ENCODE measurements at regions not wholly inside any gene's neighbourhood (a gene's known extent, or its start where the extent isn't known, plus 50 kb on each side); places are given as distances from the start of the nearest gene placed in this dataset.
"Not testable (repeated sequence)": the region's sequence is repeated elsewhere in the genome, so short reads cannot be mapped to it uniquely, and the experiment has no call there.

- not testable (repeated sequence) for DNase-seq
Observed at GRCh38 chr6:21282360-21282759, 311.2 kb upstream of the SOX4 start.

DNA sequence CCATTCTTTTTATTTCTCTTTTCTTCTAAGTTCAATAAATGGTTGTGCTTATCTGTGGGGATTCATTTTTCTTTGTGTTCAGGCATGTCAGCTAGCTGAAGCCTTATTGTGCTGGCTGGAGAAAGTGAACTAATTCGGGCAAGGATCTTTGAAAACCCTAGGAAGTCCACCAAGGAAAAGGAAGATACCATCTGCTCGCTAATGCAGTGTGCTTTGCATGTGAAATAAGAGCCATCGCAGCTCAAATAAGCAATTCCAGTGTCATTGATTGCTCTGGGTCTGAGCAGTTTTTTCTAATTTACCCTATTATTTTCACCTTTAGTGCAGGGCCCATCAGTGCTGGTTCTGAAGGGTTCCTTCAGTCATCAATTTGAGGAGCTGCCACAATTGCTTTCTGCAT is 309.4 kb upstream of the SOX4 start:
- no peak for DNase-seq

GRCh38 chr6:21284706-21285105 is 308.8 kb upstream of the SOX4 start:
- no peak for DNase-seq

GRCh38 chr6:21294144-21294543 is 299.4 kb upstream of the SOX4 start:
- DNase-seq: no peak

DNA sequence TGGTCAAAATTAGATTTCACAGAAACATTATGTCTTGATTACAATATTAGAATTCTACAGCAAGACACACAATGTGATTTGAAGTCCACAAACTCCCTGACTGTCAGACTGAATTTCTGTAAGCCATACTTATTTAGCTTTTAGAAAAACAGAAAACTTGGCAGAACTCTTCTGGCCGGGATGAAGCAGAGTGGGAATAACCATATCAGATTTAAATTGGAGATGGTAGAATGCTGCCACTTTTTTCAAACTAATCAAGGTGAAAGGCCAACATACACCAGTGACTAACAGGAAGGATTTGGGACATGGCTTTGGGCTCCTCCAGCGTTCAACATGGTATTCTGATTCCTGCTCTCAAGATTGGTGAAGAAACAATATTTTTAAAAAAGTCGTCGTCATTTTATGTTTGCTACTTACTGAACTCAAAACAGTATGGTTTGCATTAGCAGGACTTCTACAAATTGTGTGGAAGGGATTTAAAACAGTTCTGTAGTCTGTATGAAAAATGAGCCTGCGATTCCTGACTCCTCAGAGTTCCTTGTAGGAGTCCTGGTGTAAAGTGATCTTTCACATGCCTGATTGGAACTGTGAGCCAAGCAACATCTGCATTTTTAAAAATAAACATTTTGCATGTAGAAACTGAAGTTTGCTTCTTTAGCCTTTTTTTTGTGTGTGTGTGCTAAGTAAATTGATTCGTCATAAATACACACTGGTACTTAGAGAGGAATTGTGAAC is 297.9 kb upstream of the SOX4 start:
- no peak for DNase-seq

DNA sequence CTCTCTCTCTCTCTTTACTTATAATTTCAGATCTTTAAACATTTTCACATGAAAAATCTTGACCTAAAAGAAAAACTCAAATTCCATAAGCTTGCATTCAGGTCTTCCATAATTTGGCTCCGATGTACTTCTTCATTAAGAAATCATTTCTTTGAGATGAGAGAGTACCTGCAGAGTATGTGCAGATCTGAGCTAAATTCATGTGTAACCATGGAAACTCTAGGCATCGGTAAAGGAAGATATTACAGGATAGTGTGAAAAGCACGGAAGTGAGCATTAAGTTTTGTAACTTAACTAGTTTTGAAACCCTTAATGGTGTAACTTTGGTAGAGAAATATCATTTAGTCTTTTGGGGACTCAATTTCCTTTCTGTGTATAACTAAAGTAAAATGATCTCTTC is 295.9 kb upstream of the SOX4 start:
- no peak for DNase-seq

DNA sequence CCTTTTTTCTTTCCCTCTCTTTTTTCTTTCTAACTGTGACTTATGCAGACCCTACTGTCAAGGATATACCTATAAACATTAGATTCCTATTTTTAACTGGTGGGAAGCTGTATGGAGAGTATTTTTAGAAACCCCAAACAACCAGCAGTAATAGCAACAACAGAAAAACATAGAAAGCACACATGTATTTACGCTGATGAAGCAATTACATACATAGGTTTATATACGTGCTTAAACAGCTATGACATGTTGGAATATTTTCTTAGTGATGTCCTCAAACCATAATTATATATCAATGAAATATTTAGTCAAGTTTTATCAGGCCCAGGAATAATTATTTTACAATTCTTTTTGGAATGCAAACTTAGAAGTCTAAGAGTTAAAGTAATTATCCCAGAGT is 294.3 kb upstream of the SOX4 start:
- DNase-seq: no peak

DNA sequence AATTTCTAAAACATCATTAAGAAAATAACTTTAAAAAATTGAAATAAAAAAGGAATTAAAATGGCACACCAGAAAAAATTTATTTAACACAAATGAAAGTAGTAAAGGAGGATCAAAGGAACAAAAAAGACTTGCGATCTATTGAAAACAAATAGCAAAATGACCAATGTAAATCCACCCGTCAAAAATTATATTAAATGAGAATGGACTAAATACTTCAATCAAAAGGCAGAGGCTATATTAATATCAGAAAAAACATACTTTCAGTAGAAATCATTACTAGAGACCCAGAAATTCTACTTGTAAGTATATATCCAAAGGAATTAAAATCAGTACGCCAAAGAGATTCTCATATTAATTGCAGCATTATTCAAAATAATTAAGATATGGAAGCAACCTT is 293.1 kb upstream of the SOX4 start:
- DNase-seq: no peak

DNA sequence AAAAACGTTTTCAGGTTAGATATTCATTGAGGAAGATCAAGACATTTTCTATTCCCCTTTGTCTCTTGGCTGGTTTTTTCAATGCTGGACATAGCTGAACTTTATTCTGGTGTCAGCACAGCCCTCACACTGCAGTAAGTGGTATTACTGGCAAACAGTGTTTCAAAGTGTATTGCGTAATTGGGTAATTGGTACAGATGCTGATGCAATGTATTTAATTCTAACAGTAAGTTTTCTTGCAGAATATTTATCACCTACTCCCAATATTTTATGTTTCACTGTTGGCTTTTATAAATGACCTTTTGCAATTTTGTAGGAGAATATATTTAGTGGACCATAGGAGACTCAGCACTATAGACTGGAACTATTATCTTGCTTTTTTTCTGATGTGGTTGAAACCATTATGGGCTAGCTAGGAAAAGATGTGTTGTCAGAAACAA is 287.6 kb upstream of the SOX4 start:
- peak; percentile 11 for DNase-seq

GRCh38 chr6:21306546-21306945 is 287.0 kb upstream of the SOX4 start:
- no peak for DNase-seq

GRCh38 chr6:21309807-21310221 is 283.7 kb upstream of the SOX4 start:
- DNase-seq: no peak

DNA sequence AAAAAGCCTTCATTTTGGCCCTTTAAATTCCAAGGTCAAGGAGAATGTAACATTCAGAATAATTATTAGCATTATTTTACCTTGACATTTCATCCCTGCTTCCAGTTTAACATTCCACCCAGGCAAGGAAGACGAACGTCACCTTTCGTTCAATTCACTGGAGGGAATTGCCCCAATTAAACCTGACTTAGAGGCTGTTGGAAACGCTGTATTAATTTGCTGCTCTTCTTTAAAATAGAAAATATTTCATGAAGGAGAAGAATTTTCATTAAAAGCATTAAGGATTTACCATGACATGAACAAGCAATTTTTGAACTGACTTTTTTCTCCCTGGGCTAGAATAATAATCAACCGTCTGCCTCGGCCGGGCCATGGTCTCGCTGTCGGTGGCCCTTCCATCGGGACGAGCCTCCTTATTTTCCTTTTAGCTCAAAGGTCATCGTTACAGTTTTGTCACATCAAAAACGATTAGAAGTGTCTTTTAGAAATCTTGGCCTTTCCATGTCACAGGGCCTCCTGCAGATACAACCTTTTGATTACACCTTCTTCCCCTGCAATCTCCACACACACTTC is 282.9 kb upstream of the SOX4 start:
- DNase-seq: no peak

DNA sequence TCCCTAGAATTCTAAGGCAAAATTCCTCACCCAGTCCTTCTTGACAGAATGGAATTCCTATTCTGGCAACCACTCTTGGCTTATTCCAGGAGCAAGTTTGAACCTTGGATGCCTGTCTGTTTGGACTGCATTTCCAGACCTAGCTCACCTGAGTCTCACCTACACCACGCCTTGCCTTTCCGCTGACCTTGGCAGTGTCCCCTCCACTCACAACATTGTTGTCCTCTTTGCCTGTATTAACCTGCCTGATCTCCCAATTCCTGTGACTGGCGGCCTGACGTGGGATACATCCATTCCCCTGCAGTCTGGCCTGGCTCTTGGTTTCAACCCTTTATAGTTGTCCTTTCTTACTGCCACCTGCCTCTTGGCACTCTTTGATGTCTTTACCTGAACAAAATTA is 281.4 kb upstream of the SOX4 start:
- no peak for DNase-seq

DNA sequence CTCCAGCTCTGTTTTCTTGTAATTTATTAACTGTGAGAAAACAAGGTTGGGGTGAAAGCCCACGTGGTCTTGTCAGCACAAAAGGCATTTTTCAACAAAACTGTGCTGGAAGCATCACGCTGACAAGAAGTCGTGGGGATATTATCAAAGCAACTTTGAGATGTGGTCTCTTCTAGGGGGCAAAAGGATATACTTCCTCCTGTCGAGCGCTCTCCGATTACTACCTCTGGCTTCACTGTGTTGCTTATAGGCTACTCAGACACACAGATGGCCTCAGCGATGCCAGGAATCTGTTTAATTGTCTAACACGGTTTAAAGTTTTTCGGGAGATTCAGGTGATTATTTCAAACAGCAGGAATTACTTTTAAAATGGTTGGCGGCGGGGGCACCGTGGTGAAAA is 275.9 kb upstream of the SOX4 start:
- DNase-seq: no peak

- DNase-seq: no peak
Observed at GRCh38 chr6:21321076-21321475, 272.5 kb upstream of the SOX4 start.

GRCh38 chr6:21321531-21321930 is 272.0 kb upstream of the SOX4 start:
- DNase-seq: no peak

GRCh38 chr6:21323577-21323976 is 270.0 kb upstream of the SOX4 start:
- no peak for DNase-seq

- DNase-seq: no peak
Observed at GRCh38 chr6:21325201-21325856, 268.2 kb upstream of the SOX4 start.

- no peak for DNase-seq
Observed at GRCh38 chr6:21327326-21328112, 266.0 kb upstream of the SOX4 start.

GRCh38 chr6:21331235-21331634 is 262.3 kb upstream of the SOX4 start:
- no peak for DNase-seq

GRCh38 chr6:21332077-21332476 is 261.5 kb upstream of the SOX4 start:
- no peak for DNase-seq

GRCh38 chr6:21332660-21333059 is 260.9 kb upstream of the SOX4 start:
- DNase-seq: no peak

GRCh38 chr6:21333715-21334114 is 259.8 kb upstream of the SOX4 start:
- no peak for DNase-seq

- DNase-seq: no peak
Observed at GRCh38 chr6:21334651-21335050, 258.9 kb upstream of the SOX4 start.

Measured in NCI-H510A (cell line).